ENCODE measurements at regions not wholly inside any gene's neighbourhood (a gene's known extent, or its start where the extent isn't known, plus 50 kb on each side); places are given as distances from the start of the nearest gene placed in this dataset.
"Not testable (repeated sequence)": the region's sequence is repeated elsewhere in the genome, so short reads cannot be mapped to it uniquely, and the experiment has no call there.

DNA sequence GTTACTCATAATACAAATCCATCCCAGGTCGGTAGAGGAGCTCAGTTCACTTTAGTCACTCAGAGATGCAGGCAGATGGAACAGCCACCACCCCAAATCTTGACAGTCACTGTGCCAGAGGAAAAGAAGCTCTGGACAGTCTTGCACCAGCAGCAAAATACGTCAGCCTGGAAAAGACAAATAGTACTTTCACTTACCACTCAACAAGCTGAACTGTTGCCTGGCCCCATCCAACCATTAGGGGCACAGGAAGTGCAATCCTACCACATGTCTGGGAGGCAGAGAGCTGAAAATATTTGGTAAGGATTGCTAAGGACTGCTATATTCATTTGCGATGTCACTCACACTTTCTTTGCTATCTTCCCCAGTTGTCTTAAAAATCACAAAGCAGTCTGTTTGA is 239.1 kb upstream of the TOX3 start:
- DNase-seq: no peak

DNA sequence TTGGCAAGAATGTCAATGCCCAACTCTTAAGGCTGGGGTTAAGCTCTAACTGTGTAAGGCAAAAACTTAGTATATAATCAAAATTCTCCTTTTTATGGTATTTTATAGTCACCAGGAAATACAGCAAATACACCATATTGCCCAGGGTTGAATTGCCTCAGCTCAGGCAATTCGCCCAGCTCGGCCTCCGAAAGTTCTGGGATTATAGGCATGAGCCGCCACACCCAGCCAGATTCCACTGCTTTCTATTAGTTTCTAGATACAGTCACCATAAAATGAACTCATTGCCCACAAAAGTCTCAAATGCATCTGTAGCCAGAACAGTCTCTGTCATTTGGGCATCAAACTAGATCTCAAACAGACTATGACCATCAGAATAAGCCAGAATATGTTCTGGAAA is 238.7 kb upstream of the TOX3 start:
- DNase-seq: no peak

DNA sequence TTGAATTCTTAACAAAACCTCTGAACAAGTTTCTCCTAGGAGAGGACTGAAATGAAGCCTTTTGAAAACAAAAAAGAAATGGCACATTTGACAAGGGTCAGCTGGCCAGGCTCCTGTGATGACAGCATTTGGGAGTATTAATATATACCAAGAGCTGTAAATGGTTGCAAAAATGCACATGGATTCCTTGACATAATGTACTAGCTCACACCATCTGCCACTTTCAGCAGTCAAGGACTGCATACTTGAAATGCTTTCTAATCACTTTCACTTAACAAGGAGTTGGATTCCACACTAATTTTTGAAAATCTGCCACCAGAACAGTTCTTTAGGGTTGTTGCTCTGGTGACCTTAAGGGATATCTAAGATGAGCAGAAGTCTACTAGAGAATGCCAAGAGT is 236.7 kb upstream of the TOX3 start:
- no peak for DNase-seq

DNA sequence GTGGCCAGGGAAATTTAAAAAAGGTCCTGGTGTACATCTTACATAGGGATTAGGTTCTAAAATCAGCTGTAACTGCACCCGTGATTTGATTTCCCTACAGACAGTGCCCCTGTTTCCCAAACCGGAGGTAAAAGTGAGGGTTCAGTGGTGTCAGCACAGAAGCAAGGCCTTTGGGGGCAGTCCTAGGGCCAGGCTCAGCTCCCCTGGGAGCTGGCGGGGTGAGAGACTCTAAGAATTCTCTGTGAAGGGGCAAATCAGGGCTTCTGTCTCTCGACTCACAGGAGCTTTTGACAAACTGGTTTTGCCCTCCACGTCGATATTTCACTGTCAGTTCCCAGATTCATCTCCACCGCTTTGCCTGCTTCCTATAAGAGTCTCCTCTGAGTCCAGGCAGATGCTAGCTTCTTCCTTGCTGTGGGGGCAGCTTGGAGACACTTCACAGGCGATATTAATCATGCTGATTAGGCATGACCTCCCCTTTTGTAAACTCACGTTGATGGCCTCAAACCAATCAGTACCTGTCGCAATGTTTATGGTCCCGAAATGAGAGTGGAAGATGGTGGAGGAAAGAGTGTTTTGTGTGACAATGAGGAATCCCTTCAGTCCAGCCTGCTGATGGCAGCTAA is 234.2 kb upstream of the TOX3 start:
- DNase-seq: no peak

DNA sequence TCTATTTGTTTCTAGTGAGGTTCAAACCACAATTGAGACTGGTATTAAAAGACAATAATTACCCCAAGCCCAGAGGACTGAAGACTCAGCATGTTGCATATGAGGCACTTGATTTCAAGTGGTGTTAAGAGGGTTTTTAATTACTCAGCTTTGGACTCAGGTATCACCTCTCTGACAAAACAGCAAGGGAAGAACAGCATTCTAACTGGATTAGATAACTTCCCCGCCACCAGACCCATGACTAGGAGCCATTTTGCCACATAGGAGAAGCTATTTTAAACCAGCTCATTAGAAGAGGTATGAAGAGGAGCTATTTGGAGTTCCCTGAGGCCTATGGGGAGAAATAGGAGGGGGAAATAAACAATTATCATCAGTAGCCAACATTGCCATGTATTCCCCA is 226.1 kb upstream of the TOX3 start:
- DNase-seq: peak; percentile 16

DNA sequence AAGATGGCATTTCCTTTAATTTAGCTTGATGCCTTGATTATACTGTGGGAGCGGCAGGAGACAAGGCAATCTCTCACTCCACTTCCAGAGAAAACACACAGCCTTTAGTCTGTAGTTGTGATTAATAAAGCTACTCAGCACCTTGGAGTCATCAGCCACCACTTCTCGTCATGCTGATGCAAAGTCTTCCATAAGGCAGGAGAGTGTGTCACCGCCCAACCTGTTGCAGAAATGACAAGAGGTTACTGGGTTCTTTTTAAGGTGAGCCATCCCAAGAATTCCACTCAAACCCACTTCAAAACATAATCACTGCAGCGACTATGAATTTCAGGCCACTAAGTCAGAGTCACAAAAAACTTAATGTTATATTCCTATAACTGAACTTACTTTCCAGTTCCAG is 223.9 kb upstream of the TOX3 start:
- no peak for DNase-seq

DNA sequence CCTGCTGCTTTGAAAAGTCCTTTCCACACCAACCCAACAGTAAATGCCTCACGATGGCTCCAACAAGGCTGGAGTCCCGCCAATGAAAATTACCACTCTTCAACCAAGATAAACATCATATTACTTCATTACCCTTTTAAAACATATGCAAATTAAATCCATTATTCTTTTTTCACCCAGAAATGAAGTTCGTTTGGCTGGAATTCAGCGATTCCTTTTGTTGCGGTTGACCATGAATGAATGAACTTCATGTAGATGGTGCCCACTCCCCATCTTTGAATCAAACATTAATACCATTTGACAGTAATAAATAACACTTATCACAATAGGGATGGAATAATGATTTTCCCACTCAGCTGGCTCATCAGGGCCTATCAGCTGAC is 211.5 kb upstream of the TOX3 start:
- peak; percentile 1 for DNase-seq

DNA sequence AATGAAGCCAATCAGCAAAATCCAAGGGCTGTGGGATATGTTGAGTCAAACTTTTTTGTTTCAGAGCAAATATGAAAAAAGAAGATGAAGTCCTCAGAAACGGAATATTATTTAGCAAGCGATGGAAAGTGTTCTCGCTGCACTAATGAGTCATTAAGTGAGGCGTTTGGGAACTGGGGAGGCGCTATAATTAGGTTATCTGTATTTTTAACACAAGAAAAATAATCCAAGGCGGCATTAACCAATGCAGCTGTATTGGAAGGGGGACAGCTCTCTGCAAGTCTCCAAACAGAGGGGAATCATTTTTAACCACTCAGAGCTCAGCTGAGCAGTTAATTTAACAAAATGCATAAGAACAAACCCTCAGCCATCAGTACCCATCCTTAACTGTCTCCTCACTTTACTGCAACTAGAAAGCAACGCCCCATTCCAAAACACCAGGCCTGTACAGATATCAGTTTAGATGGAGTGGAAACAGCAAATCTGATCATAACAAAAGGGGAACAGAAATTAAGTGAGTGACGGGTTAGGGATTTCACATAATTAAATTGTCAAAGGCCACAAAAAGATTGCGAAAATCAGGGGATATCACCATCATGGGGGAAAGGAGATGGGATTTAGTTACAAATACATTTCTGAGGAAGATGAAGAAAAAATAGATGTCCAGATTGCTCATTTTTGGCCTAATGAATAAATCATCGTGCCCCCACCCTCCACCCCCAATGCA is 211.0 kb upstream of the TOX3 start:
- DNase-seq: no peak

DNA sequence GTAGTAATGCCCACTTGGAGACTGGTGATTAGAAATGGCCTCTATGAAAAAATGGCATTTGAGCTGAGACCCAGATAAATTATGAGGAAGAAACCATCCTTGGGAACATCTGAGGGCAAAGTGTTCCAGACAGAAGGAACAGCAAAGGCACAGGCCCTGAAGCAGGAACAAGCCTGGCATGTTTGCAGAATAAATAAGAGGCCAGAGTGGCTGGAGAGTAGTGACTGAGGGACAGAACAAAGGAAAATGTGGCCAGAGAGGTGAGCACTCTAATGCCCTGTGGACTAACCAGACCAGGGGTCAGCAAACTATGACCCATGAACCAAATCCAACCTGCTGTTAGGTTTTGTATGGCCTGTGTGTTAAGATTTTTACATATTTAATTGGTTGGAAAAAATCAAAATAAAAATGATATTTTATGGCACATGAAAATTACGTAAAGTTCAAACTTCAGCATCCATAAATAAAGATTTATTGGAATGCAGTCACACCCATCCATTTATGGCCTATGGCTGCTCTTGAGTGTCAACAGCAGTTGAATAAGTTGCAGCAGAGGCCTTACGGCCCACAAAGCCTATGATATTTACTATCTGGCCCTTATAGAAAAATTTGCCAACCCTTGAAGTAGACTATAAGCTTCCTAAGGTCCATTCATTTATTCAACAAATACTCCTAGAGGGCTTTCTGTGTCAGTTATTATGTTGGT is 210.0 kb upstream of the TOX3 start:
- DNase-seq: no peak

DNA sequence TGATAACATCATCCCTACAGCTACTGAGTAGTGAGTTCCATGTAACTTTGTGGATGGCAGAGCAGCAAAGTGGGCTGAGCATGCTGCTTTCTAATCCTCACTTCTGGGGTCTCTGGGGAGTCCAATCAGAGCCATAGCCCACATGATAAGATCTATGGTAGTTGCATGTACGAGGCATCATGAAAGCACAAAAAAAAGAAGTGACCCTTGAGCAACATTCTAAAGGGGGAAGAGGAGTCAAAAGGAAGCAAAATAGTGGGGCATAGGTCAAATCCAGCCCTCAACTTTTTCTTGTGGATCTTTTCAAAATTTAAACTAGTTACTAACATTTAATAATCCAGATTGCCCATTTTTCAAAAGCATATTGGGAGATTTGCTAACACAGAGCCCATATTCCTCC is 208.5 kb upstream of the TOX3 start:
- no peak for DNase-seq

DNA sequence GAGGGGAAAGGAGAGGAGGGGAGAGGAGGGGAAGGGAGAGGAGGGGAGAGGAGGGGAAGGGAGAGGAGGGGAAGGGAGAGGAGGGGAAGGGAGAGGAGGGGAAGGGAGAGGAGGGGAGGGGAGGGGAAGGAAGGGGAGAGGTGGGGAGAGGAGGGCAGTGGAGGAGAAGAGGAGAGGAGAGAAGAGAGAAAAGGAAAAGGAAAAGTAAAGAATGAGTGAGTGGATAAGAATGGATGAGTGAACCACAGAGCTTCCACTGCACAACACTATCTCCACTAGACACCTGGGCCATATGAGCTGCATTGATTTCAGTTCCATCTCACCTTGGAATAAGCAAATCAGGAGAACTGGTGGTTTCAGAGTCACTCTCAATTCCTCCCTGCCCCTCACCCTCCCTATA is 204.1 kb upstream of the TOX3 start:
- DNase-seq: no peak

DNA sequence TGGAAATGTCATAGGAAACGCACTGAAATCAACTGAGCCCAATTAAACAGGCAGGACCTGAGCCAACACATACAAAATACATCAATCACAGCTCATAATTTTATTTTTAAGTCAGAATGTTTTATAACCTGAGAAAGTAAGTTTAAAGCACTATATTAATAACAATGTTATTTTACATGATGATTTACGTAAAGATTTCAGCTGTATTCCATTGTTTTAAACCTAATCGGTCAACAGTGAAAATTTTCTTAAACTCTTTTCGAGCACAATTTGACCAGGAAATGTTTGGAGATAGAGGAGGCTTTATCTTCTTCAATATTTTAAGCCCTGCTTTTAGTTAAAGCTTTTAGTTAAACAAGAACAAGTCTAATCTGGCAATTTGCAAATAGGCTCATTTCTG is 201.8 kb upstream of the TOX3 start:
- DNase-seq: no peak

DNA sequence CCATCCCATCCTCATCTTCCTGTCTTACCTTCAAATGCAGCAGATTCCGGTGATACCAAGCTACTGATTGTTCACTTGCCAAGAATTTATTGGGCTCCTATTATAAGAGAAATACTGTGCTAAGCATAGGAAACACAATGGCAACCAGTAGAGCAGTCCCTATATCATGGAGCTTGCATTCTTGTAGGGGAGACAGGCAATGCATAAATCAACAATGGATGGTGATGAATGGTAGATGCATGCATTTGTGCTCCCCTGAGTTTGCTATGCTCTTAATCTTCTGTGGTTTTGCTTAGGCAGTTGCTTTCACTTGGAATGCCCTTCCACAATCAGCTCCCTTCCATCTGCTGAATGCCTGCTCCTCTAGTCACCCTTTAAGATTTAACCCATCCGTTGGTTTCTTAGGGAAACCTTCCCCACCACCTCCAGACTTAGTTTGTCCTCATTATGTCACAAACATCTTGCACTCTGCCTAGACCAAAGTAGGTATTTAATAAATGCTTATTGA is 200.2 kb upstream of the TOX3 start:
- DNase-seq: no peak

DNA sequence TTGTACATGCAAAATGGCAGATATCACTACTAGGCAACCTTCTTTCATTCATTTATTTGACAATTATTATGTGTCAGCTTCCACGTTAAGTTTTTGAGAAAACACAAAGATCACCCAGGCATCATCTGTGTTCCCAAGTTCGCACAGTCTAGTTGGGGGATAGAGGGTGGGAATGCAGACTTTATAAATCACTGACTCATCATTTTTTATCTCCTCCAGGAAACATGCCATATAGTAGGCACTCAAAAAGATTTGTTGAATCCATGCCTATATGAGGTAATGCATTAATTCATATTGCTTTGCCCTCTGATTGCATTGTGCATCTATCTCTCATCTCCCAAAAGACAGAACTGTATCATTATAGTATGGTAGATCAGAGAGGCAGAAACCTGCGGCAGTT is 196.8 kb upstream of the TOX3 start:
- DNase-seq: no peak

DNA sequence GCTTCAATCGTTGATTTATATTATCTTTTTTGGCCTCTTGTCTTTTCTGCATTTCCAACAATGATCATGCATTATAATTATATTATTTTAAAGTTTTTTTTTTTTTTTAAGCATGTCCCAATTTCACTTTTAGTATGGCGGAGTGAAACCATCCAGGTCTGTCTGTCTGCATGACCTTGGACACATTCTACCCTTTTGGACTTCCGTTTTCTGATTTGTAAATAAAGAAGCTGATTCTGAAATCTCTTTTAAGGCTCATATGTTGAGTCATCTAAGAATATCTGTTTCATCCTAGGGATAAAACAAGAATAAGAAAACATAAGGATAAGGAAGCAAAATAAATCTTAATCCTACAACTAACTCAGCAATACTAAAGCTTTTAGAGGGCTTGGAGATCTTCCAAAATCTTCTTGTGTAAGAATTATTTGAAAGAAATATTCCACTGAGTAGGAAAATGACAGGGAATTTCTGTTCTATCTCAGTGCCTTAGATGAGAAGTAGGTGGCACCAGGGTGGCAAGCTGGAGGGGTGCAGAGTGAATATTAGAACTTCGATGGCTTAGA is 195.7 kb upstream of the TOX3 start:
- no peak for DNase-seq

DNA sequence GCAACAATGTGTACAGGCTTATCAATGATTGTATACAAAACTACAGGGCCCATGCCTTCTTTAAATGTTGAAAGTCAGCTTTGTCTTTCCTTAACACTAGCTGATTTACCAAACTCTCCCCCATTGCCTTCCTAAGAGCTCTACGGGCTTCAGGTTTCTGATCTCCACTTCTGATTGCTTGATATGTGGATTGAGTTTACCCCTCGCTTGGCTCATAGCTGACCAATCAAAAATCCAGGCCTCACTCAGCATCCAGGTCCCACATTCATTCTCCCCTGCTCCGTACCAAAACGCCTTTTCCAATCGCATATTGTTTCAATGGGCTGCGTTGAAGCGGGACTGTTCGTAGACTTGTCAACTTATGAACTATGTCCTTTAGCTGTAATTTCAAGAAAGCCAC is 195.1 kb upstream of the TOX3 start:
- no peak for DNase-seq

DNA sequence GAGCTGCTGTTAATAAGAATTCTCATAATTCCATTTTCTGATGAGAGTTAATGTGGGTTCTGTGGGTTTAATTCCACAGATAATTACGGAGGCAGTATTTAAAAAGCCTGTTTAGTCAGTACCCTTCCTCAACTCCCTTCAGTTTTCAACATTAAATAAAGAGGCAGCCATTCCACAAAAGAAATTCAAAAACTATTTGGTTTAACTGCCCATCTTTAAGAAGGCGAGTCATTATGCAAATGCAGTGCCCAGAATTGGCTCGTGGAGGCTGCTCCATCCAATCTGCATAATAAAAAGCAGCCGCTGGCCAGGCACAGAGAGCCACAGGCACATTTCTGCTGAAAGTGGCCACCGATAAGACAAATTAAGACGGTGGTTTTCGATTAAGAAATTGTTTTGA is 194.4 kb upstream of the TOX3 start:
- DNase-seq: no peak

DNA sequence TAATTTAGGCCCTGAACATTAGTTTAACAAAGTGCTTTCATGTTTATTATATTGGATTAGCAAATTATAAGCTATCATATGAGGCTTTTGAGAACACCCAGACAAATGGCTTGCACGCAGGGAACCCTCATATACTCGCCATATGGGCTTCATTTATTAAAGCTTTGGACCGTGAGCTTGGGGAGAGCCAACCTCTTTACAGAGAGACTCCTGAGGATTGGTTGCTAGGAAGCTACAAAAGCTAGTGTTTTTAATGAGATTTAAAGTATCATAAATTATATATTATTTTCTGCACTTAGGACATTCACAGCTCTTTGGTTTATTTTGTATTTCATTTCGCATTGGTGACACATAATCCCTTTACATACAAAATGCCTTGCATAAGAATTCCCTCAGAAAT is 193.8 kb upstream of the TOX3 start:
- DNase-seq: no peak

DNA sequence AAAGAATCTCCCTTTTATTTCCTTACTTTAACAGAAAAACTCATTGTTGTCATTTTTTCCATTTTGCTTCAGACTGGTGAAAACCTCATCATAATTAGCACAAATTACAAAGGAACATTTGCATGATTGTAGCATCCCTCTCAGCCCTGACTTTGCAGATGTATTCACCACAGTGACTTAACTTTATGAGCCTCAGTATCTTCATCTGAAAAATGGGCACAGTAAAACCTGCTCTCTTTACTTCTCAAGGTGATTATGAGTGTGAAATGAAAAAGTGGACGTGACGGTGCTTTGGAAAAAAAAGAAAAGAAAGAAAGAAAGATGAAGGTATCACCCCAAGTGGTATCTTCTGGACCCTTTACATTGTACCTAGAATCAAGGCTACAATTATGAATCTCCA is 193.4 kb upstream of the TOX3 start:
- DNase-seq: no peak

DNA sequence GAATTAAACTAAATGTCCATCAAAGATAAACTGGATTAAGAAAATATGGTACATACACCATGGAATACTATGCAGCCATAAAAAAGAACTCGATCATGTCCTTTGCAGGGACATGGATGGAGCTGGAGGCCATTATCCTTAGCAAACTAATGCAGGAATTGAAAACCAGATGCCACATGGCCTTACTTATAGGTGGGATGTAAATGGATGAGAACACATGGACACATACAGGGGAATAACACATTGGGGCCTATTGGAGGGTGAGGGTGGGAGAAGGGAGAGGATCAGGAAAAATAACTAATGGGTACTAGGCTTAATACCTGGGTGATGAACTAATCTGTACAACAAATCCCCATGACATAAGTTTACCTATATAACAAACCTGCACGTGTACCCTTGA is 192.0 kb upstream of the TOX3 start:
- DNase-seq: not testable (repeated sequence)

DNA sequence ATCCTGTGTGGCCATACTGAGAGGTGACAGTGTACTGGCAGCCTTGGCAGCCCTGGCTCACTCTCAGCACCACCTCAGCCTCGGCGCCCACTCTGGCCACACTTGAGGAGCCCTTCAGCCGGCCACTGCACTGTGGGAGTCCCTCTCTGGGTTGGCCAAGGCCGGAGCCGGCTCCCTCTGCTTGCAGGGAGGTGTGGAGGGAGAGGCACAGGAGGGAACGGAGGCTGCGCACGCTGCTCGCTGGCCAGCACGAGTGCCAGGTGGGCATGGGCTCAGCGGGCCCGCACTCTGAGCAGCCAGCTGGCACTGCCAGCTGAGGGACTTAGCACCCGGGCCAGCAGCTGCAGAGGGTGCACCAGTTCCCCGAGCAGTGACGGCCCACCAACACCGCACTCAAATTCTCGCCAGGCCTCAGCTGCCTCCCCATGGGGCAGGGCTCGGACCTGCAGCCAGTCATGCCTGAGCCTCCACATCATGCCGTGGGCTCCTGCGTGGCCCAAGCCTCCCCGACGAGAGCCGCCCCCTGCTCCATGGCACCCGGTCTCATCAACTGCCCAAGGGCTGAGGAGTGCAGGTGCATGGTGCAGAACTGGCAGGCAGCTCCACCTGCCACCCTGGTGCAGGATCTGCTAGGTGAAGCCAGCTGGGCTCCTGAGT is 184.4 kb upstream of the TOX3 start:
- DNase-seq: no peak

DNA sequence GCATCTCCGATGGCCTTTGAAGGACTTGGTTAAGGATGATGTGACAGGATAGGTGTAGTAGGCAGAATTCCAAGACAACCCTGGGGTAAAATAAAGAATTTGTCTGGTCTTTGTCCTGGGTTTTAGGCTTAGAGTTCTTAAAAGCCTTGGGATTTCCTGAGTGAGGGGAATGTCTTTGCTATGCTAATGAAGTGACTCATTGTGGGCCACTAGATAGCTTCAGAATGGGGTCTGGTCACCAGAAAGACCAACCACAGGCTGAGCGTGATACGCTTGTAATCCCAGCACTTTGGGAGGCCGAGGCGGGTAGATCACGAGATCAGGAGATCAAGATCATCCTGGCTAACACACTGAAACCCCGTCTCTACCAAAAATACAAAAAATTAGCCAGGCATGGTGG is 182.8 kb upstream of the TOX3 start:
- DNase-seq: no peak

DNA sequence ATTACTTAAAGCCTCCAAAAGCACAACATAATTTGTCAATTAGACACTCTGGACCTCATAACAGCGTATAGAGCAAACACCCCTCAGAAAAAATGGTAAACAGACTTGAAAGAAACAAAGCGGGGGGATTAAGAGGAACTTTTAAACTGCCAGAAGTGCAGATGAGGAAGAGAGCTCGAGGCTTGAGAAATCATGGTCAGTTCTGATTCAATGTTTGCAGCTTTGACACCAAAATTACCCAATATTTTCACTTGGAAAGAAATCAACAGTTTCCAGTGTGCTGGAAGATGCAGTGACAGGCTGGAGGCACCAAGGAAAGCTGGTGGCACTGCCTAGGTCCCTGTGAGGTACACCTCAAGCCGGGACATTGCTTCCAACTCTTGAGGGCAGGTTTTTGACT is 180.9 kb upstream of the TOX3 start:
- DNase-seq: no peak

DNA sequence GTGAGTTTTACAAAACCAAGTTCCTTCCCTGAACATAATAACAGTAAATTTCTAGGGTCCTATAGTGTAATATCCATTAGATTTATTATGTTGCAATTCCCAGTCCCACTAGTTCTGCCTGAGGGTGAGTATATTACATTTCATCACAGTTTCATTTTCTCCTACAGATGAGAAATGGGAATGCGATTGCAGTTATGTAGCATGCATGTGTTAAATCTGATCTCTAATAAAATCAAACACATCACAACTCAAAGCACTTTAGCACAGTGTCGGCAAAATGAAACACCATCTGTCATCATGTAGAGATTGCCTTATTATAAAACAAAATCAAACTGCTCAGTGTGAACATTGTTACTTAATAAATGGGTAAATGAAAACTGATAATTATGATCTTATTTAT is 180.5 kb upstream of the TOX3 start:
- no peak for DNase-seq
